GM12878 (cell line): ENCODE measurements at regions not wholly inside any gene's neighbourhood (a gene's known extent, or its start where the extent isn't known, plus 50 kb on each side); places are given as distances from the start of the nearest gene placed in this dataset.

Experiments
- ATAC-seq: fragments of 200-7000 bp; cut with Tn5 transposase; 3 replicates; pipeline ENCODE4 v1.9.1; 2020; ENCODE audit warnings: mild to moderate bottlenecking, moderate library complexity
- BruUV-seq: library from RNA; stranded (reverse); fragments of 400-500 nt; replicated peaks from 2 replicates; lab custom pipeline; 2021; lab: Mats Ljungman, UMichigan
- CTCF ChIA-PET: fragments of 300-600 bp; sonication (Branson Sonifier 250); formaldehyde crosslinking; extraction: SDS; loops from one replicate; lab custom pipeline; 2021; ENCODE audit warnings: inconsistent platforms; lab: Yijun Ruan, JAX
- POLR2A ChIA-PET: fragments of 350-600 bp; formaldehyde crosslinking; extraction: SDS; loops from one replicate; lab custom pipeline; 2021; ENCODE audit warnings: inconsistent platforms; lab: Charles Lee
- RAD21 ChIA-PET: fragments of 300-600 bp; sonication (Branson Sonifier 250); formaldehyde crosslinking; loops from one replicate; lab custom pipeline; 2023; ENCODE audit warnings: antibody characterized with exemption; ENCODE audit not compliant: unreplicated experiment; lab: Charles Lee
- SMC1A ChIA-PET: fragments of 300-600 bp; sonication (Branson Sonifier 250); formaldehyde crosslinking; loops from one replicate; lab custom pipeline; 2023; ENCODE audit not compliant: unreplicated experiment, uncharacterized antibody; lab: Charles Lee
- DNase-seq: peaks from one replicate; pipeline ENCODE4 v3.0.0-alpha.2; 2011; ENCODE audit warnings: low read depth, low spot score
- FAIRE-seq: peaks from 3 replicates; lab custom pipeline; 2011; peaks lifted over from hg19 to GRCh38; lab: Jason Lieb, UNC
- H2AFZ ChIP-seq: 2 replicates; pipeline ENCODE4 v1.6.0; 2011; ENCODE audit warnings: low read depth, low read length, control low read depth; ENCODE audit not compliant: control insufficient read depth
- H3K27ac ChIP-seq: 2 replicates; pipeline ENCODE4 v1.5.1; 2011; ENCODE audit warnings: control low read depth; ENCODE audit not compliant: control insufficient read depth, insufficient read depth
- H3K27me3 ChIP-seq, 2 experiments: replicated peaks in 1 of 2; 2 replicates each; pipeline versions ENCODE4 v1.6.0 to v1.6.1; 2011; ENCODE audit warnings: low read length in 1 of 2; ENCODE audit not compliant: control insufficient read depth in 2 of 2, insufficient read depth in 2 of 2
- H3K36me3 ChIP-seq, 2 experiments: 2 replicates each; pipeline ENCODE4 v1.5.1; 2011; ENCODE audit warnings: low read length in 1 of 2; ENCODE audit not compliant: control insufficient read depth in 2 of 2, insufficient read depth in 2 of 2
- H3K4me1 ChIP-seq: 2 replicates; pipeline ENCODE4 v1.6.1; 2011; ENCODE audit warnings: mild to moderate bottlenecking, low read length, moderate library complexity, mixed read lengths; ENCODE audit not compliant: control insufficient read depth, insufficient read depth
- H3K4me2 ChIP-seq: 2 replicates; pipeline ENCODE4 v1.6.0; 2011; ENCODE audit warnings: control low read depth; ENCODE audit not compliant: control insufficient read depth, insufficient read depth
- H3K4me3 ChIP-seq: fragments of 200-600 bp; sonication (generic); 2 replicates; pipeline ENCODE4 v1.5.1; 2016
- H3K79me2 ChIP-seq: 2 replicates; pipeline ENCODE4 v1.6.0; 2011; ENCODE audit warnings: low read length; ENCODE audit not compliant: control insufficient read depth, insufficient read depth
- H3K9ac ChIP-seq: 2 replicates; pipeline ENCODE4 v1.8.0; 2011; ENCODE audit warnings: low read length, control low read depth, mixed read lengths; ENCODE audit not compliant: control insufficient read depth, insufficient read depth
- H3K9me3 ChIP-seq: replicated peaks from 3 replicates; pipeline ENCODE4 v1.5.1; 2011; ENCODE audit warnings: mild to moderate bottlenecking, low read length; ENCODE audit not compliant: control insufficient read depth, insufficient read depth
- H4K20me1 ChIP-seq: 2 replicates; pipeline ENCODE4 v1.6.0; 2011; ENCODE audit not compliant: control insufficient read depth, insufficient read depth
- CEBPB ChIP-seq, 2 experiments: fragments of 150-350 bp in 1 of 2; IDR thresholded peaks; 2 replicates each; pipeline ENCODE4 v1.6.1; 2012 to 2014; ENCODE audit warnings: low read depth in 2 of 2, low read length in 2 of 2, borderline replicate concordance in 1 of 2, inconsistent platforms in 1 of 2
- EP300 ChIP-seq, 2 experiments: fragments of 150-350 bp in 1 of 2; IDR thresholded peaks; 2 replicates each; pipeline ENCODE4 v1.6.1; 2011 to 2012; ENCODE audit warnings: low read depth in 2 of 2, low read length in 2 of 2, borderline replicate concordance in 1 of 2, improper control_type of control experiment in 1 of 2, inconsistent platforms in 1 of 2; ENCODE audit not compliant: control insufficient read depth in 1 of 2
- GATAD2B ChIP-seq: fragments of 450-650 bp; conservative IDR thresholded peaks from 2 replicates; pipeline ENCODE4 v1.6.1; 2017; ENCODE audit warnings: low read depth, mild to moderate bottlenecking, moderate library complexity
- MEF2B ChIP-seq: fragments of 450-650 bp; IDR thresholded peaks from 2 replicates; pipeline ENCODE4 v1.6.1; 2018; ENCODE audit warnings: mild to moderate bottlenecking, moderate library complexity; ENCODE audit not compliant: partially characterized antibody, poor library complexity, severe bottlenecking
- NFYB ChIP-seq: IDR thresholded peaks from 2 replicates; pipeline ENCODE4 v1.6.1; 2011; ENCODE audit warnings: low read depth, mild to moderate bottlenecking, low read length, improper control_type of control experiment, moderate library complexity; ENCODE audit not compliant: insufficient read depth
- PAX5 ChIP-seq: IDR thresholded peaks from 2 replicates; pipeline ENCODE4 v1.6.1; 2011; ENCODE audit warnings: low read depth, low read length, borderline replicate concordance
- REST ChIP-seq: IDR thresholded peaks from 2 replicates; pipeline ENCODE4 v1.6.1; 2012; ENCODE audit warnings: mild to moderate bottlenecking, low read depth, low read length
- RFX5 ChIP-seq: IDR thresholded peaks from 2 replicates; pipeline ENCODE4 v1.6.1; 2011; ENCODE audit warnings: low read depth, low read length, improper control_type of control experiment
- SIX5 ChIP-seq: IDR thresholded peaks from 2 replicates; pipeline ENCODE4 v1.6.1; 2011; ENCODE audit warnings: mild to moderate bottlenecking, low read depth, low read length, moderate library complexity; ENCODE audit not compliant: severe bottlenecking
- SUZ12 ChIP-seq: fragments of 200-600 bp; sonication (generic); IDR thresholded peaks from one replicate; pipeline ENCODE4 v1.6.1; 2018; ENCODE audit warnings: antibody characterized with exemption, mild to moderate bottlenecking; ENCODE audit not compliant: unreplicated experiment
- WGBS: methylation state at CpG from one replicate; pipeline ENCODE4 v1.1.6; 2016; ENCODE audit warnings: low lambda C conversion rate; ENCODE audit not compliant: insufficient replicate concordance, insufficient coverage; ENCODE audit errors: missing lambda C conversion rate; 5-methylcytosine and 5-hydroxymethylcytosine counted together
- in situ Hi-C: fragments of 300-500 bp; cut with MboI; formaldehyde crosslinking; loops from 9 replicates; pipeline ENCODE4 v1.14.3; 2018; ENCODE audit warnings: mixed read lengths
- intact Hi-C: fragments of 100-400 bp; cut with micrococcal nuclease; formaldehyde crosslinking; loops from one replicate; pipeline ENCODE4 v1.14.2; 2022; ENCODE audit not compliant: unreplicated experiment

GRCh38 chr2:18830962-18831361, 241.6 kb upstream of the NT5C1B start:
- Histone ChIP-seq H3K4me1 (no peaks in the 10 kb centered on the region), H3K9me3 (no peaks in the 10 kb centered on the region), H3K27ac (no peak overlapping the region), H3K27me3 (no peaks in the 10 kb centered on the region), H3K9ac (no peak overlapping the region), H3K4me2 (no peak overlapping the region), H3K36me3 (no peaks in the 10 kb centered on the region), H2AFZ (no peak overlapping the region), H3K4me3 (no peak overlapping the region), H4K20me1 (no peaks in the 10 kb centered on the region), H3K79me2 (no peaks in the 10 kb centered on the region)
- in situ Hi-C loops (no loop called here), intact Hi-C loops (no loop called here)
- CTCF ChIA-PET, result no interaction called here
- POLR2A ChIA-PET, result interaction anchor here (0.5 kb wide), 1 partner anchor 211 kb away, joined by 4 read pairs; no protein-coding TSS in a partner anchor
- SMC1A ChIA-PET, result no interaction called here
- no TSS peak for BruUV-seq
- FAIRE-seq, result no peak
- TF ChIP-seq EP300 (IDR thresholded peaks at IDR 0.05; ENCODE audit: borderline replicate concordance in 1 of 2, control insufficient read depth in 1 of 2, low read depth in 2 of 2, low read length in 2 of 2) (no peak), RFX5 (no peak), MEF2B (no peak), NFYB (no peak), CEBPB (IDR thresholded peaks at IDR 0.05; ENCODE audit: borderline replicate concordance in 1 of 2, low read depth in 2 of 2, low read length in 2 of 2) (no peak), GATAD2B (no peak), SIX5 (no peak), SUZ12 (no peak), REST (no peak), PAX5 (no peak)
- RAD21 ChIA-PET, result no interaction called here
- ATAC-seq, result no peak
- no peak for DNase-seq
- 5% methylated on average over 1 of the region's 1 CpG for WGBS
